Iris pigment epithelial cell (primary cell): ENCODE measurements at regions not wholly inside any gene's neighbourhood (a gene's known extent, or its start where the extent isn't known, plus 50 kb on each side); places are given as distances from the start of the nearest gene placed in this dataset.
"Not testable (repeated sequence)": the region's sequence is repeated elsewhere in the genome, so short reads cannot be mapped to it uniquely, and the experiment has no call there.

Source experiments
- DNase-seq: peaks from one replicate; pipeline ENCODE4 v3.0.0-alpha.2; 2011; ENCODE audit warnings: low read depth

- DNase-seq: no peak
These were observed 460.0 kb upstream of the ZNF507 start for GRCh38 chr19:31885280-31885853.

DNA sequence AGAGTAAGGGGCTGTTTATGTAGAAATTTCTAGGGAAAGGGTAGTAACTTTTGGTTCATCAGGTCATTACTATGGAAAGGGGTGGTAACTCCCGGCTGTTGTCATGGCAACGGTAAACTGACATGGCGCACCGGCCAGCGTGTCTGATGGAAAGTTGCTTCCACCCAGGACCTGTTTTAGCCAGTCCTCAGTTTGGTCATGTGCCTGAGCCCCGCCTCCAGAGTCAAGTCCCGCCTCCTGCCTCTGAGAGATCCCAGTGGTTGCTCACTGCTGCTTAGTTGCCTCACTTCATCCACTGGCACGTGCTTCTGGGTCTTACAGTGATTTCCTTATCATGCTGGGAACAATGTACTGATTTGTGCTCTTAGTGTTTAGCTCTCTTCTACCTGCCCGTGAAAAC lies 455.2 kb upstream of the ZNF507 start:
- no peak for DNase-seq

DNA sequence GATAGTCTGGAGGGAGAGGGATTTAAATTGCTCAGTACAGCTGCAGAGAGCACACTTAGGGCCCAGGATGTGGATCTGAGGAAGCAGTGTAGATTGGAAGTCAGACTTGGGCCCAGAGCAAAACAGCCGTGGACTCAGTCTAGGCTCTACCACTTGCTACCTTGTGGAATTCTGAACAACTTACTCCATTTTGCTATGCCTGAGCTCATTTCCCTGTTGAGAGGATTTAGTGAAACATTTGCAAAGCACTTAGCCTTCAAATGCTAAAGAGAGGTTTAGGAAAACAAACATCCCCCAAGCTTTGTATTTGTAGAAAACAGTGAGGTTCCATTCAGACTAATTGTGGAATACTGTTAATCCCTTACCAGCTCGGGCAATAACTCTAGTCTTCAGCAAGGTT lies 453.4 kb upstream of the ZNF507 start:
- no peak for DNase-seq

- DNase-seq: not testable (repeated sequence)
These were observed 451.9 kb upstream of the ZNF507 start for GRCh38 chr19:31893491-31893890.

DNA sequence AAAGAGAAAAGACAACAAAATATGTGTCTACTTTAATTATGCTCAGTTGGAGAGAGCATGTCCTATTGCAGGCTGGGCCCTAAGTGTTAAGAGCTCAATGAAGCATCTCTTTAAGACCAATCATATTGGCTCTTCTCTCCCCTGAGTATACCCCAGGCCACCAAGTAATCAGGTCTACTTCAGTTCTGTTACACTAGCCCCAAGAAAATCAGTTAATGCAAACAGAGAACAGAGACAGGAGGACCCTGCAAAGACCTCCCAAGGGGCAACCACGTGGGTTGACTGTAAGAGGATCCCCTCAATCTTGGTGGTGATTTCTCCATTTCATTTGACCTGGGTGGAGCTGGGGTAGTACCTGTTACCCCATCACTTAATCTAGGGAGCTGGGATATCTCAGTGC lies 451.0 kb upstream of the ZNF507 start:
- DNase-seq: no peak

DNA sequence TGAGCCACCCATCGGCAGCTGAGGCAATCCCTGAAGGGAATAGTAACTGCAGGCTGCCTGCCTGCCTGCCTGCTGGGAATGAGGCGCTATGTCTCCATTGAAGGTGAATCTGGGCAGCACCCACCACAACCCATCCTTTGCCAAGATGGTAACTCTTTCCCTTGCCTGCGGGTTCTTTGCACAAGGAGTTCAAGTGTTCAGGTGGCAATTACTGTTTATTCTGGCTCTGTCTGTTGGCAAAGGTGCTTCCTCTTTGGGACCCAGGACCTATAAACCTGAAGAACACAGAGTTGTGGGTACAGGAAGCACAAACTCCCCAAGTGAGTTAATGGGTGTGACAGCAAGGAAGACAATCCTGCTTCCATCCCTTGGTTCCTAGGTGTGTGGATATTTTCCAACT lies 448.1 kb upstream of the ZNF507 start:
- no peak for DNase-seq

- DNase-seq: no peak
These were observed 444.4 kb upstream of the ZNF507 start for GRCh38 chr19:31900991-31901390.

DNA sequence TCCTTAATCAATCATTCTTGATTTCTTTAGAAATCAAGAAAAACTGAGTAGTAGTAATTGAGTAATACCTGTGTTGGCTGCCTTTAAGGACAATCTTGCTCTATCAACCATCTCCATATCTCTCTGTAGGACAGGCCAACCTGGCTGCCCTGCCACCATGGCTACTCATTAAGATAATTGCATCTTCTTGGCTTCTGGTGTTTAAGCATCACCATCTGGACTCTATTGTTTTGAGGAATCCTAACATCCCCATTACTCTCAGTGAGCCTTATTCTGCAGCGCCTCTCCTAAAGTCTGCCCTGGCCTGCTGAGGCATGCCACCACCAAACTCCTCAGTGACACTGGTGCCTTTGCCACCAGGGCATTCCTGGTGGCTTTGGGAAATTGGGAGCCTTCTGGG lies 442.6 kb upstream of the ZNF507 start:
- DNase-seq: no peak

- DNase-seq: no peak
These were observed 441.4 kb upstream of the ZNF507 start for GRCh38 chr19:31903979-31904378.

DNA sequence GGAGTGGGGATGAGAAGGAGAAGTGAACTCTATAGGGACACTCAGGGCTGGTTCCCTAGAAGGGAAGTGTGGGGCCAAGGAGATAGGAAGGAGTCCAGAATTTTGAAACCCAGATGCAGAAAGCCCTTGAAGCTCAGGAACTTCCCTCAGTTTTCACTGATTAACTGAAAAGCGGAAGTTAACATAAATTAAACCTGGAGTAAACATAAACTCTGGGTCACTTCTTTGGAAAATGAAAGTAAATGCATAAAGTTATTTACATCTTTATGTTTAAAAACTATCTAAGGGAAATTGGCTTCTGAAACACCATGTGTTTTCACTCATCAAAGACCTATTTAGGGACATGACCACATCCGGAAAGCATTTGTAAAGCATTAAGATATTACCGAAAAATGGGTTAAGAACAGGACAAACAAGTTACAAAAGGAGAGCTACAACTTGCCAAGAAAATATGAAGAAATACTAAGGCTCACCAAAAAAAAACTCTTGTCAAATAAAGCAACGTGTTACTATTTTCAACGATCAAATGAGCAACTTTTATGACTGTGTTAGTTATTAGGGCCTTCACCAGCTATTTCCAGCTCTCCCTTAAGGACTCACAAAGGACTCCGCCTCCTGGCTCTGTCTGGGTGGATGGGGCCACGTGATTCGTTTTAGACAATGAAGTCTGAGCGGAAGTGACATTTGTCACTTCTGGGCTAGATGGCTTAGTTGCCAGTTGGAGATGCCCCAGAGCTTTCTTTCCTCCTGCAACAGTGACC lies 439.1 kb upstream of the ZNF507 start:
- no peak for DNase-seq

GRCh38 chr19:31907661-31908060 lies 437.7 kb upstream of the ZNF507 start:
- no peak for DNase-seq

DNA sequence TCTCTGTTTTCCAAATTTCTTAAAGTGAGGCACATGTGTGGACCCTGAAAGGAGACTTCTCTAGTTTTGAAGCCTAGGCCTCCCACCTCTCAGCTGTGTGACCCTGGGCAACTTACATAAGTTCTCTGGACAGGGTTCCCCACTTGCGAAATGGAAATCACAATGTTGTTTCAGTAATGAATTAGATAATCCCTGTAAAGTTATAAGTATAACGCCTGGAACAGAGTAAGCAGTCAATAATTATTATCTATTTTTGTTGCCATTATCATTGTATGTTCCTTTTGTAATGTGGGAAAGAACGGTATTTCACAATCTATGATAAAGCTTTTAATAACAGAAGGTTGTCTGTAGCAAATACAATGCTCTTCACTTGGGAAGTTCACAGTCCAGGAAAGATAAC lies 437.3 kb upstream of the ZNF507 start:
- DNase-seq: no peak

DNA sequence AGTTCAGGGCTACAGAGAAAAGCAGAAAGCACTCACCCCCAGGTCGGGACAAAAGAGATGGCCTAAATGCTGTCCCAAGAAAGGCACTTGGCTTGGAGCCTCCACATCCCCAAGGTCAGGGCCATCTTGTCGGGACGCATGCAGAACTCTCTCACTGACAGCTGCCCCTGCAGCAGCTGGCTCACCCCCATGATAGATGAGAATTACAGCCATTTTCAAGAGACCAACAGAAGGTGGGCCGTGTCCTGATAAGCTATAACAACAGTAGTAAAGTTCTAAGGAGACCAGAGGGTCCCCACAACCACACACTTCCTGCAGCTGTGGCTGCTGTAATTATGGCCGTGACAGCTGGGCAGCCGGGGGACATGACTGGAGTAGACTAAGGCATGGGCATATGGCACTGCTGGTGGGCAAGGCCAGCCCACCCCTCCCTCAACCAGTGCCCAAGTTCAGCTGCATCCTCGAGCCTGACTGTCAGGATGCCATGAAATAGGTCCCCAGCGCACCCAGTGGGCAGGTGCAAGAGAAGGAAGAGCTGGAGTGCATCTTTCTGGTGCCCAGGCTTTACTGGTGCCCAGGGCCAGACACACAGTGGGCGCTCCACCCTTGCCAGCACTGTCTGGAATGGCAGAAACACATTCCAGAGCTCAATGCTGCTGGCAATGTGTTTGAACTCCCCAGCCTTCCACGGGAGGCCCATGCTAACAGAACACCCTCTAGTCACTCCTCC lies 436.7 kb upstream of the ZNF507 start:
- DNase-seq: no peak

DNA sequence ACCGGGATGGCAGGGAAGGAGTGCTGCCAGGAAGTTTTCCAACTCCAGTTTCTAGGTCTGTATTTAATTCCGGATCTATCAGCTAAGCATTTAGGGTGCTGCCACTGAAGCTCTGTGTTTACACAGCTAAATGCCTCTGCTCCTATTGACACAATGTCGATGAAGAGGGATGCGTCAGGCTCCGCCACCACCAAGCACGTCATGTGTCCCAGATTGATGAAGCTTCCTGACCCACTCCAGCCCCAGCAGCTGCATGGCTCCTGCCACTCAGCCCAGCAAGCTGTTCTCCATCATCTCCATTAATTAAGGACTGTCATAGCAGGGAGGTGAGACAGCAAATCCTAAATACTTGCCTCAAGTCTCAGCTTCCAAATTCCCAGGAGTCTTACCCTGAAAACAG lies 435.2 kb upstream of the ZNF507 start:
- no peak for DNase-seq

GRCh38 chr19:31911577-31911976 lies 433.8 kb upstream of the ZNF507 start:
- DNase-seq: no peak

DNA sequence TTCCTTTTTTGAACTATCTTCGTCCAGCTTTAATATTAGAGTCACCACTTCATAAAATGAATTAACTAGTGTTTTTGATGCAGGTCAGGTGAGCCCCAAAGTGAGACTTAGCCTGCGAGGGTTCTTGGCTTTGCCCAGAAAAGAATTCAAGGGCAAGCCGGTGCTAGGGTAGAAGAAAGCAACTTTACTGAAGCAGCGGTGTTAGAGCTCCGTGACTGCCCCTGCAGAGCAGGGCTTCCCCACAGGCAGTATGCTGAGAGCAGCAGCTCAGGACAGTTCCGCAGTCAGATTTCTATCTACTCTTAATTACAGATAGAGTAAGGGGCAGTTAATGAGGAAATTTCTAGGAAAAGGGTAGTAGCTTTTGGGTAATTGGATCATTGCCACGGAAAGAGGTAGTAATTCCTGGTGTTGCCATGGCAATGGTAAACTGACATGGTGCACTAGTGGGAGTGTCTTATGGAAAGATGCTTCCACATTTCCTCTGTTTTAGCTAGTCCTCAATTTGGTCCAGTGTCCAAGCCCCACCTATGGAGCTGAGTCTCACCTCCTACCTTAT lies 432.2 kb upstream of the ZNF507 start:
- DNase-seq: no peak

- no peak for DNase-seq
These were observed 415.0 kb upstream of the ZNF507 start for GRCh38 chr19:31930401-31930800.

DNA sequence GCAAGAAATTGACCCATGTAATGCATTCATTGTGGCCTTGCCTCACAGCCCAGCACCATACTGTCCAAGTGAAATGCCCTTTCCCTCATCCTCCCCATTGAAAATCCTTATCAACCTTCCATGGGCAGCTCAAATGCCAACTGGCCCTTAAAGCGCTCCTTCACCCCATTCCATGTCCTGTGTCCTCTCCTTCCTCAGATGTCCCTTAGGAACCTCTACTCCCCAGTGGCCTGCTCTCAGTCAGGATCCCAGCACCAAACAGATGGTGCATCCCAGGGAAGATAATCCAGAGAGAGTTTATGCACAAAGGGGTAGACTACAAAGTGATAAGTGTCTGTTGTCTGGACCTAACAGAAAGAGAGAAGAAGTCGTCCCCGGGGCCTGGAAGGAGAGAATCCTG lies 407.4 kb upstream of the ZNF507 start:
- DNase-seq: no peak

DNA sequence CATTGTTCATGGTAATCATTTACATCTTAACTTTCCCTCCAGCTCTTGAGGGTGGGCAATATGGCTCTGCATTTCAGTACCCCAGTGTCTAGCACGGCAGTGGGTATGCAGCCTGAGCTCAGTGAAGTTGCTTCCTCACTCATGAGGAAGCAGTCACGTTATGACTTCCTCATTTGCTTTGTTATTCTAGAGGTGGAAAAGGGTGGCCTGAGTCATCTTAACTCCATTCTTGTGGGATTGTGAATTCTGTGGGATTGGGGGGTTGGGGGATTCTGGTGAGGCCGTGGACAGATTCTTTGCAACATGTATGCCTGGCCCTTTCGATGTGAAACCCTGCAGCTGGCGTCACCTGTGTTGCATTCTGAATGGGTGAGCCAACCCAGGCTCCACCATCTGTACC lies 406.7 kb upstream of the ZNF507 start:
- no peak for DNase-seq

- DNase-seq: no peak
These were observed 405.0 kb upstream of the ZNF507 start for GRCh38 chr19:31940396-31940795.

DNA sequence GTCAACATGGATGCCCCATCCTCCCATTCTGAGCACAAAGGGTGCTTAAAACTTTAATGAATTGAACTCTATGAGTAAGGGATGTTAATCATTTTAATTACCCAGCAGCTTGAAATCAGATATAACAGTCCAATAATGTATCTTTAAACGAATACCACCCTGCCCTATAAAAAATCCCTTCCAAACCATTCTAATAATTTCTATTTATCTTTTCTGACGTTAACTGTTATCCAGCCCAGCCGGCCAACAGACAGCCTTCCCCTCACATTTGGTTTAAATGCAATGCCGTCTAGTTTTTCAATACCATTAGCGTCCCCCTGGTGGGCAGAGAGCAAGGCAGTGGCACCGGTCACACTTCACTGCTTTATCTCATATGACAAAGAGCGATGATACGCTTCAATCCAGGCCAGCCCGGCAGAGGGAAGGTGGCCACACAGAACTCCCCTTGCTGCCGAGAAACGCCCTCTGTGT lies 402.2 kb upstream of the ZNF507 start:
- no peak for DNase-seq

GRCh38 chr19:31943778-31944177 lies 401.6 kb upstream of the ZNF507 start:
- no peak for DNase-seq

GRCh38 chr19:31944326-31944725 lies 401.1 kb upstream of the ZNF507 start:
- DNase-seq: no peak
